HepG2 (cell line): ENCODE measurements at regions not wholly inside any gene's neighbourhood (a gene's known extent, or its start where the extent isn't known, plus 50 kb on each side); places are given as distances from the start of the nearest gene placed in this dataset.

Experiments
- ATAC-seq: fragments of 200-7000 bp; cut with Tn5 transposase; 3 replicates; pipeline ENCODE4 v1.9.1; 2020; ENCODE audit warnings: mild to moderate bottlenecking, moderate library complexity
- BruUV-seq: library from RNA; stranded (reverse); fragments of 400-500 nt; replicated peaks from 2 replicates; lab custom pipeline; 2021; lab: Mats Ljungman, UMichigan
- CTCF ChIA-PET: fragments of 300-600 bp; formaldehyde crosslinking; extraction: SDS; loops from one replicate; lab custom pipeline; 2021; ENCODE audit warnings: low total read pairs, inconsistent platforms, low intra/inter-chr PET ratio; lab: Yijun Ruan, JAX
- POLR2A ChIA-PET: fragments of 350-600 bp; sonication (Branson Sonifier 250); formaldehyde crosslinking; loops from one replicate; lab custom pipeline; 2020; ENCODE audit warnings: antibody characterized with exemption, inconsistent platforms; lab: Yijun Ruan, JAX
- DNase-seq: peaks from one replicate; pipeline ENCODE4 v3.0.0-alpha.2; 2015; ENCODE audit warnings: low spot score
- FAIRE-seq: peaks from 3 replicates; lab custom pipeline; 2011; peaks lifted over from hg19 to GRCh38; lab: Jason Lieb, UNC
- H2AFZ ChIP-seq: one replicate; pipeline ENCODE4 v1.6.1; 2011; ENCODE audit warnings: low read length, inconsistent platforms
- H3K27ac ChIP-seq: fragments of 300-600 bp; 3 replicates; pipeline ENCODE4 v1.8.0; 2011; ENCODE audit warnings: mixed run types, mild to moderate bottlenecking, mixed read lengths, low read length, inconsistent platforms; ENCODE audit not compliant: insufficient read depth; ENCODE audit errors: extremely low read length
- H3K27me3 ChIP-seq, 2 experiments: fragments of 200-600 bp in 1 of 2; 2 replicates in 1 of 2; 3 replicates in 1 of 2; pipeline versions ENCODE4 v1.6.0 to v1.8.0; 2011; ENCODE audit warnings: low read length in 2 of 2, mild to moderate bottlenecking in 2 of 2, moderate library complexity in 2 of 2, inconsistent platforms in 1 of 2; ENCODE audit not compliant: insufficient read depth in 2 of 2, control insufficient read depth in 1 of 2
- H3K36me3 ChIP-seq, 2 experiments: fragments of 200-600 bp in 1 of 2; replicated peaks in 1 of 2; 2 replicates in 1 of 2; 3 replicates in 1 of 2; pipeline versions ENCODE4 v1.5.1 to v1.8.0; 2011; ENCODE audit warnings: low read length in 2 of 2, inconsistent platforms in 1 of 2; ENCODE audit not compliant: insufficient read depth in 2 of 2, control insufficient read depth in 1 of 2
- H3K4me1 ChIP-seq: 2 replicates; pipeline ENCODE4 v1.5.1; 2012; ENCODE audit warnings: low read length, inconsistent platforms; ENCODE audit not compliant: insufficient read depth
- H3K4me2 ChIP-seq: 2 replicates; pipeline ENCODE4 v1.6.0; 2011; ENCODE audit warnings: low read depth, low read length, inconsistent platforms
- H3K4me3 ChIP-seq, 3 experiments: fragments of 200-600 bp in 1 of 3; sonication (generic), shearing (Covaris generic) in 1 of 3; replicated peaks in 1 of 3; 2 replicates each; pipeline ENCODE4 v1.5.1; 2011 to 2016; ENCODE audit warnings: low read length in 3 of 3, inconsistent platforms in 2 of 3, low read depth in 2 of 3, mild to moderate bottlenecking in 2 of 3, control low read depth in 1 of 3, mixed read lengths in 1 of 3; ENCODE audit not compliant: insufficient read depth in 1 of 3
- H3K79me2 ChIP-seq: one replicate; pipeline ENCODE4 v1.6.1; 2011; ENCODE audit warnings: low read length, inconsistent platforms; ENCODE audit not compliant: insufficient read depth
- H3K9ac ChIP-seq: 2 replicates; pipeline ENCODE4 v1.6.0; 2011; ENCODE audit warnings: mild to moderate bottlenecking, low read depth, low read length, inconsistent platforms; ENCODE audit not compliant: insufficient read depth
- H3K9me3 ChIP-seq: 2 replicates; pipeline ENCODE4 v1.5.1; 2012; ENCODE audit warnings: mild to moderate bottlenecking, low read length
- H4K20me1 ChIP-seq: 2 replicates; pipeline ENCODE4 v1.6.0; 2011; ENCODE audit warnings: inconsistent platforms, mild to moderate bottlenecking, low read length, moderate library complexity; ENCODE audit not compliant: insufficient read depth
- ASH2L ChIP-seq: fragments of 300-600, 200-600 bp; sonication (generic); IDR thresholded peaks from 2 replicates; pipeline ENCODE4 v1.7.0; 2017; ENCODE audit warnings: low read depth, mild to moderate bottlenecking, moderate library complexity, mixed read lengths, low read length; ENCODE audit not compliant: insufficient read length
- CHCHD3 ChIP-seq: sonication (generic); formaldehyde crosslinking; IDR thresholded peaks from 2 replicates; pipeline ENCODE4 v1.8.0; 2022; ENCODE audit warnings: mild to moderate bottlenecking, missing genetic modification reagents, moderate library complexity
- EZH2 ChIP-seq: conservative IDR thresholded peaks from 2 replicates; pipeline ENCODE4 v1.6.1; 2012; ENCODE audit warnings: mild to moderate bottlenecking, low read depth, low read length, moderate library complexity
- FOXP4 ChIP-seq: sonication (generic); formaldehyde crosslinking; IDR thresholded peaks from 2 replicates; pipeline ENCODE4 v1.4.0; 2020; ENCODE audit warnings: missing genetic modification reagents
- HMGXB4 ChIP-seq, 2 experiments: sonication (generic) in 1 of 2; formaldehyde crosslinking in 1 of 2; IDR thresholded peaks; 2 replicates each; pipeline versions ENCODE4 v1.4.0 to v1.6.1; 2018 to 2020; ENCODE audit warnings: missing genetic modification reagents in 2 of 2, borderline replicate concordance in 1 of 2, low read depth in 1 of 2, mild to moderate bottlenecking in 1 of 2, missing biosample characterization in 1 of 2
- KDM3A ChIP-seq: IDR thresholded peaks from 2 replicates; pipeline ENCODE4 v1.6.1; 2018; ENCODE audit warnings: low read depth, missing compliant biosample characterization
- MXD1 ChIP-seq: sonication (generic); formaldehyde crosslinking; IDR thresholded peaks from 2 replicates; pipeline ENCODE4 v1.4.0; 2020; ENCODE audit warnings: mild to moderate bottlenecking, missing genetic modification reagents
- MYC ChIP-seq: sonication (generic); formaldehyde crosslinking; IDR thresholded peaks from 2 replicates; pipeline ENCODE4 v1.9.0; 2021; ENCODE audit warnings: missing genetic modification reagents, borderline replicate concordance
- POGZ ChIP-seq: sonication (generic); formaldehyde crosslinking; IDR thresholded peaks from 2 replicates; pipeline ENCODE4 v1.4.0; 2020; ENCODE audit warnings: mild to moderate bottlenecking, missing genetic modification reagents
- SP1 ChIP-seq, 2 experiments: fragments of 450-650 bp in 1 of 2; sonication (generic) in 1 of 2; formaldehyde crosslinking in 1 of 2; IDR thresholded peaks; 2 replicates each; pipeline versions ENCODE4 v1.4.0 to v1.6.1; 2016 to 2020; ENCODE audit warnings: missing genetic modification reagents in 1 of 2
- ZBTB2 ChIP-seq: sonication (generic); formaldehyde crosslinking; IDR thresholded peaks from 2 replicates; pipeline ENCODE4 v1.8.0; 2022; ENCODE audit warnings: low read depth, missing genetic modification reagents
- ZNF570 ChIP-seq: sonication (generic); formaldehyde crosslinking; IDR thresholded peaks from 2 replicates; pipeline ENCODE4 v1.4.0; 2020; ENCODE audit warnings: mild to moderate bottlenecking, missing genetic modification reagents, borderline replicate concordance
- ZNF607 ChIP-seq: sonication (generic); formaldehyde crosslinking; IDR thresholded peaks from 2 replicates; pipeline ENCODE4 v1.5.1; 2020; ENCODE audit warnings: missing genetic modification reagents, mild to moderate bottlenecking, borderline replicate concordance
- ZNF781 ChIP-seq: sonication (generic); formaldehyde crosslinking; IDR thresholded peaks from 2 replicates; pipeline ENCODE4 v1.5.1; 2020; ENCODE audit warnings: borderline replicate concordance, mild to moderate bottlenecking, missing genetic modification reagents; ENCODE audit errors: not compliant biosample characterization
- ZNF784 ChIP-seq: sonication (generic); formaldehyde crosslinking; IDR thresholded peaks from 2 replicates; pipeline ENCODE4 v1.5.1; 2020; ENCODE audit warnings: missing genetic modification reagents, mild to moderate bottlenecking, borderline replicate concordance
- WGBS: methylation state at CpG from one replicate; pipeline ENCODE4 v1.1.6; 2017; ENCODE audit warnings: low lambda C conversion rate; 5-methylcytosine and 5-hydroxymethylcytosine counted together
- in situ Hi-C: cut with HindIII; loops from 2 replicates; pipeline ENCODE4 v1.10.0; 2017; ENCODE audit warnings: low pct_unique_long_range_greater_than_20kb; ENCODE audit not compliant: extremely low pct_ligation_motif_present
- intact Hi-C: fragments of 100-400 bp; cut with micrococcal nuclease; formaldehyde crosslinking; loops from one replicate; pipeline ENCODE4 v1.10.0; 2022; ENCODE audit not compliant: unreplicated experiment

GRCh38 chr7:10723832-10724231 lies 249.8 kb upstream of the PHF14 start (continued):
- TF ChIP-seq FOXP4 (CRISPR knock-in tag) (no peak), ZNF607 (CRISPR knock-in tag) (no peak)

GRCh38 chr7:10724449-10724848 lies 249.2 kb upstream of the PHF14 start:
- WGBS, result 0% methylated on average over 1 of the region's 1 CpG
- H3K9ac ChIP-seq, result no peak overlapping the region
- no peak overlapping the region for H3K27ac ChIP-seq
- H3K4me3 ChIP-seq, result no peak overlapping the region
- no peak for FAIRE-seq
- no peaks in the 10 kb centered on the region for H3K4me1 ChIP-seq
- ChIA-PET POLR2A (no interaction called here), CTCF (no interaction called here)
- intact Hi-C loops, result no loop called here
- in situ Hi-C loops, result no loop called here
- ATAC-seq, result no peak
- no peaks in the 10 kb centered on the region for H3K27me3 ChIP-seq
- H2AFZ ChIP-seq, result no peak overlapping the region
- H3K4me2 ChIP-seq, result no peak overlapping the region
- DNase-seq, result no peak
- no peaks in the 10 kb centered on the region for H3K36me3 ChIP-seq
- H3K79me2 ChIP-seq, result no peaks in the 10 kb centered on the region
- no TSS peak for BruUV-seq
- H4K20me1 ChIP-seq, result no peaks in the 10 kb centered on the region
- H3K9me3 ChIP-seq, result no peaks in the 10 kb centered on the region
- TF ChIP-seq KDM3A (CRISPR knock-in tag), result no peak
- no peak for TF ChIP-seq ZNF784 (CRISPR knock-in tag)
- no peak for TF ChIP-seq MXD1 (CRISPR knock-in tag)
- no peak for TF ChIP-seq SP1 (IDR thresholded peaks at IDR 0.05)
- no peak for TF ChIP-seq SP1 (CRISPR knock-in tag; IDR thresholded peaks at IDR 0.05)
- no peak for TF ChIP-seq ASH2L
- no peak for TF ChIP-seq CHCHD3
- TF ChIP-seq ZBTB2 (CRISPR knock-in tag), result no peak
- TF ChIP-seq EZH2, result no peak
- no peak for TF ChIP-seq ZNF570 (CRISPR knock-in tag)
- TF ChIP-seq ZNF781, result no peak
- no peak for TF ChIP-seq HMGXB4 (CRISPR knock-in tag; IDR thresholded peaks at IDR 0.05; ENCODE audit: borderline replicate concordance in 1 of 2, low read depth in 1 of 2)
- TF ChIP-seq MYC (CRISPR knock-in tag), result no peak
- TF ChIP-seq POGZ (CRISPR knock-in tag), result no peak
- TF ChIP-seq, all 625 proteins: peak for 0
